Liver (tissue), 8 donors: ENCODE measurements at regions not wholly inside any gene's neighbourhood (a gene's known extent, or its start where the extent isn't known, plus 50 kb on each side); places are given as distances from the start of the nearest gene placed in this dataset.

ENCODE experiments used
- DNase-seq: peaks from one replicate; pipeline ENCODE4 v3.0.0-alpha.2; 2017; ENCODE audit warnings: low spot score
- H3K27ac ChIP-seq, 2 donors: one replicate each; pipeline ENCODE4 v1.7.0; 2013; ENCODE audit warnings: inconsistent platforms in 2 of 2, low read length in 2 of 2, control low read depth in 1 of 2, low read depth in 1 of 2, mild to moderate bottlenecking in 1 of 2
- H3K27me3 ChIP-seq, 4 donors: one replicate each; pipeline versions ENCODE4 v1.6.1 to v1.7.0; 2013; ENCODE audit warnings: low read length in 3 of 4, inconsistent platforms in 1 of 4, mild to moderate bottlenecking in 1 of 4, moderate library complexity in 1 of 4; ENCODE audit not compliant: control insufficient read depth in 4 of 4, insufficient read depth in 4 of 4
- H3K36me3 ChIP-seq, 4 donors: one replicate each; pipeline versions ENCODE4 v1.6.1 to v1.7.0; 2013; ENCODE audit warnings: low read length in 3 of 4, mild to moderate bottlenecking in 3 of 4, low read depth in 1 of 4, moderate library complexity in 1 of 4; ENCODE audit not compliant: control insufficient read depth in 4 of 4, insufficient read depth in 3 of 4
- H3K4me1 ChIP-seq, 4 donors: one replicate each; pipeline versions ENCODE4 v1.6.1 to v1.7.0; 2013; ENCODE audit warnings: low read length in 3 of 4, mild to moderate bottlenecking in 3 of 4, moderate library complexity in 1 of 4; ENCODE audit not compliant: control insufficient read depth in 4 of 4, insufficient read depth in 4 of 4
- H3K4me3 ChIP-seq, 3 donors: one replicate each; pipeline versions ENCODE4 v1.6.1 to v1.7.0; 2013; ENCODE audit warnings: low read length in 3 of 3, control low read depth in 1 of 3, low read depth in 1 of 3, mild to moderate bottlenecking in 1 of 3
- H3K9ac ChIP-seq, 2 donors: one replicate each; pipeline ENCODE4 v1.7.0; 2013; ENCODE audit warnings: low read length in 2 of 2, mild to moderate bottlenecking in 2 of 2, moderate library complexity in 2 of 2, control low read depth in 1 of 2, low read depth in 1 of 2
- H3K9me3 ChIP-seq, 4 donors: one replicate each; pipeline versions ENCODE4 v1.6.1 to v1.7.0; 2013; ENCODE audit warnings: low read length in 3 of 4; ENCODE audit not compliant: control insufficient read depth in 4 of 4
- ATF3 ChIP-seq: IDR thresholded peaks from 2 replicates; pipeline ENCODE4 v1.6.1; 2016; ENCODE audit warnings: antibody characterized with exemption
- CTCF ChIP-seq: fragments of 150-350 bp; IDR thresholded peaks from 2 replicates; pipeline ENCODE4 v1.5.1; 2017; ENCODE audit warnings: improper control_type of control experiment, low read depth, low read length; ENCODE audit not compliant: missing input control
- EGR1 ChIP-seq, 2 donors: IDR thresholded peaks; 2 replicates each; pipeline ENCODE4 v1.6.1; 2016 to 2018; ENCODE audit warnings: antibody characterized with exemption in 2 of 2, low read depth in 2 of 2
- FOXA1 ChIP-seq: IDR thresholded peaks from 2 replicates; pipeline ENCODE4 v1.6.1; 2016; ENCODE audit warnings: antibody characterized with exemption
- FOXA2 ChIP-seq: IDR thresholded peaks from 2 replicates; pipeline ENCODE4 v1.6.1; 2016; ENCODE audit warnings: antibody characterized with exemption
- GABPA ChIP-seq, 2 donors: IDR thresholded peaks in 1 of 2; conservative IDR thresholded peaks in 1 of 2; 2 replicates each; pipeline ENCODE4 v1.6.1; 2016; ENCODE audit warnings: antibody characterized with exemption in 2 of 2, mild to moderate bottlenecking in 1 of 2, moderate library complexity in 1 of 2
- HNF4A ChIP-seq, 2 donors: conservative IDR thresholded peaks; 2 replicates each; pipeline ENCODE4 v1.6.1; 2016; ENCODE audit warnings: antibody characterized with exemption in 2 of 2, mild to moderate bottlenecking in 2 of 2
- HNF4G ChIP-seq: IDR thresholded peaks from 2 replicates; pipeline ENCODE4 v1.6.1; 2016; ENCODE audit warnings: antibody characterized with exemption
- JUND ChIP-seq, 2 donors: IDR thresholded peaks; 2 replicates each; pipeline ENCODE4 v1.6.1; 2016; ENCODE audit warnings: antibody characterized with exemption in 2 of 2
- MAX ChIP-seq: IDR thresholded peaks from 2 replicates; pipeline ENCODE4 v1.6.1; 2016; ENCODE audit warnings: antibody characterized with exemption
- NR2F2 ChIP-seq: IDR thresholded peaks from 2 replicates; pipeline ENCODE4 v1.6.1; 2016; ENCODE audit warnings: antibody characterized with exemption
- RAD21 ChIP-seq, 2 donors: IDR thresholded peaks; 2 replicates each; pipeline ENCODE4 v1.6.1; 2016; ENCODE audit warnings: antibody characterized with exemption in 2 of 2, mild to moderate bottlenecking in 2 of 2
- REST ChIP-seq: IDR thresholded peaks from 2 replicates; pipeline ENCODE4 v1.6.1; 2016; ENCODE audit warnings: antibody characterized with exemption, mild to moderate bottlenecking
- RXRA ChIP-seq, 2 donors: IDR thresholded peaks; 2 replicates each; pipeline ENCODE4 v1.6.1; 2017 to 2018; ENCODE audit warnings: antibody characterized with exemption in 2 of 2, mild to moderate bottlenecking in 1 of 2
- SP1 ChIP-seq: IDR thresholded peaks from 2 replicates; pipeline ENCODE4 v1.6.1; 2018; ENCODE audit warnings: antibody characterized with exemption, mild to moderate bottlenecking
- TAF1 ChIP-seq: conservative IDR thresholded peaks from 2 replicates; pipeline ENCODE4 v1.6.1; 2016; ENCODE audit warnings: antibody characterized with exemption, mild to moderate bottlenecking
- YY1 ChIP-seq: IDR thresholded peaks from 2 replicates; pipeline ENCODE4 v1.6.1; 2016; ENCODE audit warnings: antibody characterized with exemption, mild to moderate bottlenecking
- ZBTB33 ChIP-seq: IDR thresholded peaks from 2 replicates; pipeline ENCODE4 v1.6.1; 2016; ENCODE audit warnings: antibody characterized with exemption
- WGBS: extraction: QIAGEN DNeasy Blood & Tissue Kit; methylation state at CpG from one replicate; pipeline ENCODE4 v1.1.7; 2013; 5-methylcytosine and 5-hydroxymethylcytosine counted together
- donor health status: healthy.
- donor health status: healthy.
- donor health status: healthy.
- donor health status: healthy.
- donor health status: healthy.

GRCh38 chr9:96164268-96164683 lies 137.7 kb downstream of the HSD17B3 start:
- Histone ChIP-seq H3K4me1 (peaks cover 0 to 1% (median 0%) of the 10 kb centered on the region in 4 donors), H3K36me3 (no peaks in the 10 kb centered on the region), H3K9me3 (no peaks in the 10 kb centered on the region), H3K27me3 (no peaks in the 10 kb centered on the region), H3K9ac (no peak overlapping the region), H3K4me3 (no peak overlapping the region), H3K27ac (no peak overlapping the region)
- TF ChIP-seq JUND (IDR thresholded peaks at IDR 0.05) = no peak
- no peak for TF ChIP-seq CTCF
- no peak for TF ChIP-seq HNF4G
- TF ChIP-seq TAF1 = no peak
- no peak for TF ChIP-seq ATF3
- no peak for TF ChIP-seq FOXA2
- no peak for TF ChIP-seq RXRA (IDR thresholded peaks at IDR 0.05)
- TF ChIP-seq FOXA1 = no peak
- no peak for TF ChIP-seq YY1
- TF ChIP-seq ZBTB33 = no peak
- TF ChIP-seq NR2F2 = no peak
- no peak for TF ChIP-seq SP1
- TF ChIP-seq EGR1 (IDR thresholded peaks at IDR 0.05; ENCODE audit: low read depth in 2 of 2) = no peak
- no peak for TF ChIP-seq REST
- no peak for TF ChIP-seq MAX
- no peak for TF ChIP-seq RAD21 (IDR thresholded peaks at IDR 0.05)
- no peak for TF ChIP-seq HNF4A (conservative IDR thresholded peaks at IDR 0.05)
- no peak for TF ChIP-seq GABPA (IDR thresholded peaks at IDR 0.05 in 1 of 2, conservative IDR thresholded peaks at IDR 0.05 in 1 of 2)
- no peak for DNase-seq
- 87% methylated on average over 11 of the region's 11 CpGs for WGBS

GRCh38 chr9:96163712-96164111 lies 138.3 kb downstream of the HSD17B3 start:
- no peak overlapping the region for H3K4me3 ChIP-seq
- H3K4me1 ChIP-seq = no peaks in the 10 kb centered on the region
- H3K9ac ChIP-seq = no peak overlapping the region
- no peaks in the 10 kb centered on the region for H3K36me3 ChIP-seq
- no peak for TF ChIP-seq TAF1
- DNase-seq = no peak
- no peak overlapping the region for H3K27ac ChIP-seq
- H3K9me3 ChIP-seq = no peaks in the 10 kb centered on the region
- 84% methylated on average over 14 of the region's 14 CpGs for WGBS
- H3K27me3 ChIP-seq = no peaks in the 10 kb centered on the region
